ENCODE measurements at regions not wholly inside any gene's neighbourhood (a gene's known extent, or its start where the extent isn't known, plus 50 kb on each side); places are given as distances from the start of the nearest gene placed in this dataset.

- DNase-seq (ENCODE audit: low spot score) (no peak), ATAC-seq (no peak), FAIRE-seq (no peak)
- no peaks in the 10 kb centered on the region for H4K20me1 ChIP-seq (ENCODE audit: insufficient read depth, low read length)
- no peak overlapping the region for H3K4me3 ChIP-seq (replicated peaks in 1 of 3; ENCODE audit: insufficient read depth in 1 of 3, low read depth in 2 of 3, low read length in 3 of 3)
- ChIA-PET POLR2A (no interaction called here), CTCF (ENCODE audit: low intra/inter-chr PET ratio, low total read pairs) (no interaction called here)
- H2AFZ ChIP-seq (ENCODE audit: low read length) = no peak overlapping the region
- H3K9ac ChIP-seq (ENCODE audit: insufficient read depth, low read depth, low read length) = no peak overlapping the region
- H3K4me2 ChIP-seq (ENCODE audit: low read depth, low read length) = no peak overlapping the region
- intact Hi-C loops (cut with micrococcal nuclease; ENCODE audit: unreplicated experiment) (no loop called here), in situ Hi-C loops (cut with HindIII; ENCODE audit: extremely low pct_ligation_motif_present, low pct_unique_long_range_greater_than_20kb) (no loop called here)
- no peak overlapping the region for H3K27ac ChIP-seq (ENCODE audit: extremely low read length, insufficient read depth, low read length)
- 6% methylated on average over 2 of the region's 2 CpGs for WGBS (ENCODE audit: low lambda C conversion rate)
- no peaks in the 10 kb centered on the region for H3K27me3 ChIP-seq (ENCODE audit: control insufficient read depth in 1 of 2, insufficient read depth in 2 of 2, low read length in 2 of 2)
- H3K4me1 ChIP-seq (ENCODE audit: insufficient read depth, low read length) = no peaks in the 10 kb centered on the region
- no TSS peak for BruUV-seq (replicated peaks)
- H3K79me2 ChIP-seq (ENCODE audit: insufficient read depth, low read length) = no peaks in the 10 kb centered on the region
- H3K36me3 ChIP-seq (replicated peaks in 1 of 2; ENCODE audit: control insufficient read depth in 1 of 2, insufficient read depth in 2 of 2, low read length in 2 of 2) = no peaks in the 10 kb centered on the region
- TF ChIP-seq GLI4 (CRISPR knock-in tag; IDR thresholded peaks at IDR 0.05; ENCODE audit: borderline replicate concordance) (no peak), PRPF4 (IDR thresholded peaks at IDR 0.05; ENCODE audit: low read depth, low read length, poor library complexity, severe bottlenecking) (no peak), KLF16 (CRISPR knock-in tag; IDR thresholded peaks at IDR 0.05) (no peak), HOXA5 (CRISPR knock-in tag; IDR thresholded peaks at IDR 0.05) (no peak), ZNF143 (CRISPR knock-in tag; IDR thresholded peaks at IDR 0.05) (no peak), ZSCAN30 (CRISPR knock-in tag; IDR thresholded peaks at IDR 0.05) (no peak), ZNF737 (CRISPR knock-in tag; IDR thresholded peaks at IDR 0.05; ENCODE audit: borderline replicate concordance) (no peak), DR1 (CRISPR knock-in tag; IDR thresholded peaks at IDR 0.05) (no peak), ZNF781 (CRISPR knock-in tag; IDR thresholded peaks at IDR 0.05; ENCODE audit: borderline replicate concordance, not compliant biosample characterization) (no peak), ZNF550 (CRISPR knock-in tag; IDR thresholded peaks at IDR 0.05; ENCODE audit: borderline replicate concordance) (no peak), ASH2L (IDR thresholded peaks at IDR 0.05; ENCODE audit: insufficient read length, low read depth, low read length) (no peak), ZNF572 (CRISPR knock-in tag; IDR thresholded peaks at IDR 0.05) (no peak), RAD51 (IDR thresholded peaks at IDR 0.05; ENCODE audit: borderline replicate concordance) (no peak), ZBTB21 (CRISPR knock-in tag; IDR thresholded peaks at IDR 0.05) (no peak), SALL2 (CRISPR knock-in tag; IDR thresholded peaks at IDR 0.05) (no peak), ZNF549 (CRISPR knock-in tag; IDR thresholded peaks at IDR 0.05) (no peak), SETDB1 (CRISPR knock-in tag; IDR thresholded peaks at IDR 0.05; ENCODE audit: borderline replicate concordance) (no peak)
- TF ChIP-seq, protein P1, sequence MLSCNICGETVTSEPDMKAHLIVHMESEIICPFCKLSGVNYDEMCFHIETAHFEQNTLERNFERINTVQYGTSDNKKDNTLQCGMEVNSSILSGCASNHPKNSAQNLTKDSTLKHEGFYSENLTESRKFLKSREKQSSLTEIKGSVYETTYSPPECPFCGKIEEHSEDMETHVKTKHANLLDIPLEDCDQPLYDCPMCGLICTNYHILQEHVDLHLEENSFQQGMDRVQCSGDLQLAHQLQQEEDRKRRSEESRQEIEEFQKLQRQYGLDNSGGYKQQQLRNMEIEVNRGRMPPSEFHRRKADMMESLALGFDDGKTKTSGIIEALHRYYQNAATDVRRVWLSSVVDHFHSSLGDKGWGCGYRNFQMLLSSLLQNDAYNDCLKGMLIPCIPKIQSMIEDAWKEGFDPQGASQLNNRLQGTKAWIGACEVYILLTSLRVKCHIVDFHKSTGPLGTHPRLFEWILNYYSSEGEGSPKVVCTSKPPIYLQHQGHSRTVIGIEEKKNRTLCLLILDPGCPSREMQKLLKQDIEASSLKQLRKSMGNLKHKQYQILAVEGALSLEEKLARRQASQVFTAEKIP (CRISPR knock-in tag; IDR thresholded peaks at IDR 0.05; ENCODE audit: borderline replicate concordance) = no peak
- TF ChIP-seq, protein P2, sequence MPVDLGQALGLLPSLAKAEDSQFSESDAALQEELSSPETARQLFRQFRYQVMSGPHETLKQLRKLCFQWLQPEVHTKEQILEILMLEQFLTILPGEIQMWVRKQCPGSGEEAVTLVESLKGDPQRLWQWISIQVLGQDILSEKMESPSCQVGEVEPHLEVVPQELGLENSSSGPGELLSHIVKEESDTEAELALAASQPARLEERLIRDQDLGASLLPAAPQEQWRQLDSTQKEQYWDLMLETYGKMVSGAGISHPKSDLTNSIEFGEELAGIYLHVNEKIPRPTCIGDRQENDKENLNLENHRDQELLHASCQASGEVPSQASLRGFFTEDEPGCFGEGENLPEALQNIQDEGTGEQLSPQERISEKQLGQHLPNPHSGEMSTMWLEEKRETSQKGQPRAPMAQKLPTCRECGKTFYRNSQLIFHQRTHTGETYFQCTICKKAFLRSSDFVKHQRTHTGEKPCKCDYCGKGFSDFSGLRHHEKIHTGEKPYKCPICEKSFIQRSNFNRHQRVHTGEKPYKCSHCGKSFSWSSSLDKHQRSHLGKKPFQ (CRISPR knock-in tag; IDR thresholded peaks at IDR 0.05; ENCODE audit: insufficient replicate concordance) = no peak
- H3K9me3 ChIP-seq (ENCODE audit: low read length) = peaks cover 96% of the 10 kb centered on the region
Measured at GRCh38 chr4:19266566-19266965, 985.1 kb upstream of the SLIT2 start.

All from HepG2 (cell line).